GM23338 (cell line): ENCODE measurements at regions not wholly inside any gene's neighbourhood (a gene's known extent, or its start where the extent isn't known, plus 50 kb on each side); places are given as distances from the start of the nearest gene placed in this dataset.

Experiments
- ATAC-seq: fragments of 200-7000 bp; cut with Tn5 transposase; 3 replicates; pipeline ENCODE4 v1.9.1; 2020
- DNase-seq: peaks from one replicate; pipeline ENCODE4 v3.0.0-alpha.2; 2015; ENCODE audit warnings: low spot score
- H2AFZ ChIP-seq: fragments of 200-600 bp; sonication (generic); 2 replicates; pipeline ENCODE4 v1.8.0; 2016; ENCODE audit warnings: antibody characterized with exemption, mild to moderate bottlenecking, moderate library complexity
- H3F3A ChIP-seq: fragments of 200-600 bp; sonication (generic); replicated peaks from 2 replicates; pipeline ENCODE4 v1.8.0; 2017; ENCODE audit warnings: antibody characterized with exemption, mixed run types, low read depth
- H3K27ac ChIP-seq: fragments of 200-600 bp; sonication (generic); 2 replicates; pipeline ENCODE4 v1.6.1; 2016; ENCODE audit warnings: low read depth
- H3K27me3 ChIP-seq: fragments of 200-600 bp; sonication (generic); 2 replicates; pipeline ENCODE4 v1.8.0; 2016; ENCODE audit warnings: mild to moderate bottlenecking, mixed run types, moderate library complexity; ENCODE audit not compliant: insufficient read depth
- H3K36me3 ChIP-seq: fragments of 200-600 bp; sonication (generic); 2 replicates; pipeline ENCODE4 v1.8.0; 2016; ENCODE audit warnings: mild to moderate bottlenecking; ENCODE audit not compliant: insufficient read depth
- H3K4me1 ChIP-seq: fragments of 200-600 bp; sonication (generic); 2 replicates; pipeline ENCODE4 v1.8.0; 2016; ENCODE audit warnings: mild to moderate bottlenecking, moderate library complexity; ENCODE audit not compliant: insufficient read depth
- H3K4me2 ChIP-seq: fragments of 200-600 bp; sonication (generic); 2 replicates; pipeline ENCODE4 v1.7.1; 2017; ENCODE audit warnings: mixed run types
- H3K4me3 ChIP-seq: fragments of 200-600 bp; sonication (generic); 2 replicates; pipeline ENCODE4 v1.6.1; 2016; ENCODE audit warnings: mixed run types
- H3K79me2 ChIP-seq: fragments of 200-600 bp; sonication (generic); replicated peaks from 2 replicates; pipeline ENCODE4 v1.8.0; 2017; ENCODE audit warnings: mild to moderate bottlenecking; ENCODE audit not compliant: insufficient read depth
- H3K9me2 ChIP-seq: fragments of 200-600 bp; sonication (generic); 2 replicates; pipeline ENCODE4 v1.8.0; 2017; ENCODE audit not compliant: insufficient read depth
- H4K20me1 ChIP-seq: fragments of 200-600 bp; sonication (generic); replicated peaks from 2 replicates; pipeline ENCODE4 v1.8.0; 2017; ENCODE audit warnings: mild to moderate bottlenecking; ENCODE audit not compliant: insufficient read depth
- H3K27ac Mint-ChIP-seq: 2 replicates; pipeline ENCODE4 v1.8.0; 2020; ENCODE audit warnings: inconsistent platforms, mild to moderate bottlenecking, moderate library complexity, mixed read lengths
- H3K27me3 Mint-ChIP-seq: 3 replicates; pipeline ENCODE4 v1.8.0; 2022; ENCODE audit warnings: low read depth, mild to moderate bottlenecking, moderate library complexity, mixed read lengths, inconsistent platforms; ENCODE audit not compliant: insufficient read depth, poor library complexity
- H3K36me3 Mint-ChIP-seq: 3 replicates; pipeline ENCODE4 v1.8.0; 2021; ENCODE audit warnings: low read depth, mild to moderate bottlenecking, inconsistent platforms, moderate library complexity, mixed read lengths
- H3K4me1 Mint-ChIP-seq: 3 replicates; pipeline ENCODE4 v1.8.0; 2020; ENCODE audit warnings: mild to moderate bottlenecking, inconsistent platforms, mixed read lengths
- H3K4me3 Mint-ChIP-seq: 3 replicates; pipeline ENCODE4 v1.8.0; 2021; ENCODE audit warnings: moderate library complexity, mild to moderate bottlenecking, inconsistent platforms, mixed read lengths
- H3K9me3 Mint-ChIP-seq: 3 replicates; pipeline ENCODE4 v1.8.0; 2020; ENCODE audit warnings: moderate library complexity, mild to moderate bottlenecking, inconsistent platforms, mixed read lengths
- CREB1 ChIP-seq: fragments of 250-450 bp; sonication (Bioruptor Pico); IDR thresholded peaks from 2 replicates; pipeline ENCODE4 v1.5.0; 2020; ENCODE audit warnings: low read depth, mild to moderate bottlenecking, moderate library complexity
- EZH2 ChIP-seq: fragments of 200-600 bp; sonication (generic); IDR thresholded peaks from one replicate; pipeline ENCODE4 v1.8.0; 2017; ENCODE audit warnings: antibody characterized with exemption, mild to moderate bottlenecking, low read depth; ENCODE audit not compliant: unreplicated experiment
- EZH2phosphoT487 ChIP-seq: fragments of 200-600 bp; sonication (generic); IDR thresholded peaks from one replicate; pipeline ENCODE4 v1.8.1; 2018; ENCODE audit warnings: antibody characterized with exemption; ENCODE audit not compliant: unreplicated experiment
- JUNB ChIP-seq: IDR thresholded peaks from one replicate; pipeline ENCODE4 v1.6.1; 2016; ENCODE audit warnings: antibody characterized with exemption; ENCODE audit not compliant: unreplicated experiment
- NANOG ChIP-seq: IDR thresholded peaks from 2 replicates; pipeline ENCODE4 v1.6.1; 2016; ENCODE audit warnings: antibody characterized with exemption, borderline replicate concordance
- POLR2AphosphoS5 ChIP-seq: IDR thresholded peaks from 2 replicates; pipeline ENCODE4 v1.6.1; 2016; ENCODE audit warnings: antibody characterized with exemption, low read depth
- STAT1 ChIP-seq: IDR thresholded peaks from one replicate; pipeline ENCODE4 v1.6.1; 2016; ENCODE audit warnings: antibody characterized with exemption; ENCODE audit not compliant: unreplicated experiment
- ZNF114 ChIP-seq: fragments of 250-450 bp; sonication (Bioruptor Pico); IDR thresholded peaks from 2 replicates; pipeline ENCODE4 v1.5.0; 2020; ENCODE audit warnings: mild to moderate bottlenecking, moderate library complexity
- ZNF331 ChIP-seq: fragments of 250-450 bp; sonication (Bioruptor Pico); IDR thresholded peaks from 2 replicates; pipeline ENCODE4 v1.5.0; 2020; ENCODE audit warnings: low read depth, mild to moderate bottlenecking, moderate library complexity
- TF ChIP-seq, protein P1 (sequence below), 2 experiments: fragments of 200-600 bp in 1 of 2; sonication (generic) in 1 of 2; conservative IDR thresholded peaks; 2 replicates each; pipeline versions ENCODE4 v1.5.1 to v1.6.1; 2016 to 2017; ENCODE audit warnings: antibody characterized with exemption in 2 of 2, low read depth in 2 of 2, mild to moderate bottlenecking in 2 of 2, moderate library complexity in 1 of 2
- TF ChIP-seq, protein P2 (sequence below): fragments of 250-450 bp; sonication (Bioruptor Pico); IDR thresholded peaks from 2 replicates; pipeline ENCODE4 v1.5.0; 2020; ENCODE audit warnings: mild to moderate bottlenecking, moderate library complexity
- TF ChIP-seq, protein P3 (sequence below): IDR thresholded peaks from one replicate; pipeline ENCODE4 v1.6.1; 2018; ENCODE audit warnings: antibody characterized with exemption; ENCODE audit not compliant: unreplicated experiment
- TF ChIP-seq, protein P4 (sequence below): IDR thresholded peaks from 2 replicates; pipeline ENCODE4 v1.6.1; 2016; ENCODE audit warnings: antibody characterized with exemption

DNA sequence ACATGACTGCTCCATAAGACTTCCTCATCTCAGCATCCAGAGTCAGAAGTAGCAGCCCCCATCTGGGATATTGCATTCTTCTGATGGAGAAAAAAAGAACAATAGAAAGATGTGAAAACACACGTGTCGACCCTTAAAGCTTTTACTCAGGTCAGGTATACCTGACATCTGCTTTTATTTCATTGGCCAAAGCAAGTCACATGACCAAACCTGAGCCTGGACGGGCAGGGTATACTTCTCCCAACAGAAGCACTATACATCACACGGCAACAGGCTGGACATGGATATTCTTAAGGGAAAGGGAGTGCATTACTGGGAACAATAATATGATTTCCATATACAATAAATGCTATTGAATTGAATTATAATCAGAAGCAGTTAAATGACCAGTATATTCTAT, 243.3 kb downstream of the LMO4 start:
- Mint-ChIP-seq H3K36me3 (no peaks in the 10 kb centered on the region), H3K27me3 (no peaks in the 10 kb centered on the region), H3K4me1 (no peaks in the 10 kb centered on the region), H3K4me3 (no peak overlapping the region), H3K27ac (no peak overlapping the region), H3K9me3 (no peaks in the 10 kb centered on the region)
- H3K4me1 ChIP-seq, result no peaks in the 10 kb centered on the region
- H3K9me2 ChIP-seq, result no peaks in the 10 kb centered on the region
- no peak for DNase-seq
- H3K4me3 ChIP-seq, result no peak overlapping the region
- ATAC-seq, result no peak
- no peaks in the 10 kb centered on the region for H3F3A ChIP-seq
- TF ChIP-seq, protein P1, sequence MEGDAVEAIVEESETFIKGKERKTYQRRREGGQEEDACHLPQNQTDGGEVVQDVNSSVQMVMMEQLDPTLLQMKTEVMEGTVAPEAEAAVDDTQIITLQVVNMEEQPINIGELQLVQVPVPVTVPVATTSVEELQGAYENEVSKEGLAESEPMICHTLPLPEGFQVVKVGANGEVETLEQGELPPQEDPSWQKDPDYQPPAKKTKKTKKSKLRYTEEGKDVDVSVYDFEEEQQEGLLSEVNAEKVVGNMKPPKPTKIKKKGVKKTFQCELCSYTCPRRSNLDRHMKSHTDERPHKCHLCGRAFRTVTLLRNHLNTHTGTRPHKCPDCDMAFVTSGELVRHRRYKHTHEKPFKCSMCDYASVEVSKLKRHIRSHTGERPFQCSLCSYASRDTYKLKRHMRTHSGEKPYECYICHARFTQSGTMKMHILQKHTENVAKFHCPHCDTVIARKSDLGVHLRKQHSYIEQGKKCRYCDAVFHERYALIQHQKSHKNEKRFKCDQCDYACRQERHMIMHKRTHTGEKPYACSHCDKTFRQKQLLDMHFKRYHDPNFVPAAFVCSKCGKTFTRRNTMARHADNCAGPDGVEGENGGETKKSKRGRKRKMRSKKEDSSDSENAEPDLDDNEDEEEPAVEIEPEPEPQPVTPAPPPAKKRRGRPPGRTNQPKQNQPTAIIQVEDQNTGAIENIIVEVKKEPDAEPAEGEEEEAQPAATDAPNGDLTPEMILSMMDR (conservative IDR thresholded peaks at IDR 0.05; ENCODE audit: low read depth in 2 of 2), result no peak
- TF ChIP-seq EZH2phosphoT487, result no peak
- TF ChIP-seq ZNF114 (CRISPR knock-in tag), result no peak
- TF ChIP-seq ZNF331 (CRISPR knock-in tag), result no peak
- no peak for TF ChIP-seq EZH2
- no peak for TF ChIP-seq CREB1 (CRISPR knock-in tag)
- TF ChIP-seq NANOG, result no peak
- TF ChIP-seq, protein P2, sequence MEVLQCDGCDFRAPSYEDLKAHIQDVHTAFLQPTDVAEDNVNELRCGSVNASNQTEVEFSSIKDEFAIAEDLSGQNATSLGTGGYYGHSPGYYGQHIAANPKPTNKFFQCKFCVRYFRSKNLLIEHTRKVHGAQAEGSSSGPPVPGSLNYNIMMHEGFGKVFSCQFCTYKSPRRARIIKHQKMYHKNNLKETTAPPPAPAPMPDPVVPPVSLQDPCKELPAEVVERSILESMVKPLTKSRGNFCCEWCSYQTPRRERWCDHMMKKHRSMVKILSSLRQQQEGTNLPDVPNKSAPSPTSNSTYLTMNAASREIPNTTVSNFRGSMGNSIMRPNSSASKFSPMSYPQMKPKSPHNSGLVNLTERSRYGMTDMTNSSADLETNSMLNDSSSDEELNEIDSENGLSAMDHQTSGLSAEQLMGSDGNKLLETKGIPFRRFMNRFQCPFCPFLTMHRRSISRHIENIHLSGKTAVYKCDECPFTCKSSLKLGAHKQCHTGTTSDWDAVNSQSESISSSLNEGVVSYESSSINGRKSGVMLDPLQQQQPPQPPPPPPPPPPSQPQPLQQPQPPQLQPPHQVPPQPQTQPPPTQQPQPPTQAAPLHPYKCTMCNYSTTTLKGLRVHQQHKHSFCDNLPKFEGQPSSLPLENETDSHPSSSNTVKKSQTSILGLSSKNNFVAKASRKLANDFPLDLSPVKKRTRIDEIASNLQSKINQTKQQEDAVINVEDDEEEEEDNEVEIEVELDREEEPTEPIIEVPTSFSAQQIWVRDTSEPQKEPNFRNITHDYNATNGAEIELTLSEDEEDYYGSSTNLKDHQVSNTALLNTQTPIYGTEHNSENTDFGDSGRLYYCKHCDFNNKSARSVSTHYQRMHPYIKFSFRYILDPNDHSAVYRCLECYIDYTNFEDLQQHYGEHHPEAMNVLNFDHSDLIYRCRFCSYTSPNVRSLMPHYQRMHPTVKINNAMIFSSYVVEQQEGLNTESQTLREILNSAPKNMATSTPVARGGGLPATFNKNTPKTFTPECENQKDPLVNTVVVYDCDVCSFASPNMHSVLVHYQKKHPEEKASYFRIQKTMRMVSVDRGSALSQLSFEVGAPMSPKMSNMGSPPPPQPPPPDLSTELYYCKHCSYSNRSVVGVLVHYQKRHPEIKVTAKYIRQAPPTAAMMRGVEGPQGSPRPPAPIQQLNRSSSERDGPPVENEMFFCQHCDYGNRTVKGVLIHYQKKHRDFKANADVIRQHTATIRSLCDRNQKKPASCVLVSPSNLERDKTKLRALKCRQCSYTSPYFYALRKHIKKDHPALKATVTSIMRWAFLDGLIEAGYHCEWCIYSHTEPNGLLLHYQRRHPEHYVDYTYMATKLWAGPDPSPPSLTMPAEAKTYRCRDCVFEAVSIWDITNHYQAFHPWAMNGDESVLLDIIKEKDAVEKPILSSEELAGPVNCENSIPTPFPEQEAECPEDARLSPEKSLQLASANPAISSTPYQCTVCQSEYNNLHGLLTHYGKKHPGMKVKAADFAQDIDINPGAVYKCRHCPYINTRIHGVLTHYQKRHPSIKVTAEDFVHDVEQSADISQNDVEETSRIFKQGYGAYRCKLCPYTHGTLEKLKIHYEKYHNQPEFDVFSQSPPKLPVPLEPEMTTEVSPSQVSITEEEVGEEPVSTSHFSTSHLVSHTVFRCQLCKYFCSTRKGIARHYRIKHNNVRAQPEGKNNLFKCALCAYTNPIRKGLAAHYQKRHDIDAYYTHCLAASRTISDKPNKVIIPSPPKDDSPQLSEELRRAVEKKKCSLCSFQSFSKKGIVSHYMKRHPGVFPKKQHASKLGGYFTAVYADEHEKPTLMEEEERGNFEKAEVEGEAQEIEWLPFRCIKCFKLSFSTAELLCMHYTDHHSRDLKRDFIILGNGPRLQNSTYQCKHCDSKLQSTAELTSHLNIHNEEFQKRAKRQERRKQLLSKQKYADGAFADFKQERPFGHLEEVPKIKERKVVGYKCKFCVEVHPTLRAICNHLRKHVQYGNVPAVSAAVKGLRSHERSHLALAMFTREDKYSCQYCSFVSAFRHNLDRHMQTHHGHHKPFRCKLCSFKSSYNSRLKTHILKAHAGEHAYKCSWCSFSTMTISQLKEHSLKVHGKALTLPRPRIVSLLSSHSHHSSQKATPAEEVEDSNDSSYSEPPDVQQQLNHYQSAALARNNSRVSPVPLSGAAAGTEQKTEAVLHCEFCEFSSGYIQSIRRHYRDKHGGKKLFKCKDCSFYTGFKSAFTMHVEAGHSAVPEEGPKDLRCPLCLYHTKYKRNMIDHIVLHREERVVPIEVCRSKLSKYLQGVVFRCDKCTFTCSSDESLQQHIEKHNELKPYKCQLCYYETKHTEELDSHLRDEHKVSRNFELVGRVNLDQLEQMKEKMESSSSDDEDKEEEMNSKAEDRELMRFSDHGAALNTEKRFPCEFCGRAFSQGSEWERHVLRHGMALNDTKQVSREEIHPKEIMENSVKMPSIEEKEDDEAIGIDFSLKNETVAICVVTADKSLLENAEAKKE (CRISPR knock-in tag), result no peak
- TF ChIP-seq POLR2AphosphoS5, result no peak
- TF ChIP-seq STAT1, result no peak
- TF ChIP-seq, protein P3, sequence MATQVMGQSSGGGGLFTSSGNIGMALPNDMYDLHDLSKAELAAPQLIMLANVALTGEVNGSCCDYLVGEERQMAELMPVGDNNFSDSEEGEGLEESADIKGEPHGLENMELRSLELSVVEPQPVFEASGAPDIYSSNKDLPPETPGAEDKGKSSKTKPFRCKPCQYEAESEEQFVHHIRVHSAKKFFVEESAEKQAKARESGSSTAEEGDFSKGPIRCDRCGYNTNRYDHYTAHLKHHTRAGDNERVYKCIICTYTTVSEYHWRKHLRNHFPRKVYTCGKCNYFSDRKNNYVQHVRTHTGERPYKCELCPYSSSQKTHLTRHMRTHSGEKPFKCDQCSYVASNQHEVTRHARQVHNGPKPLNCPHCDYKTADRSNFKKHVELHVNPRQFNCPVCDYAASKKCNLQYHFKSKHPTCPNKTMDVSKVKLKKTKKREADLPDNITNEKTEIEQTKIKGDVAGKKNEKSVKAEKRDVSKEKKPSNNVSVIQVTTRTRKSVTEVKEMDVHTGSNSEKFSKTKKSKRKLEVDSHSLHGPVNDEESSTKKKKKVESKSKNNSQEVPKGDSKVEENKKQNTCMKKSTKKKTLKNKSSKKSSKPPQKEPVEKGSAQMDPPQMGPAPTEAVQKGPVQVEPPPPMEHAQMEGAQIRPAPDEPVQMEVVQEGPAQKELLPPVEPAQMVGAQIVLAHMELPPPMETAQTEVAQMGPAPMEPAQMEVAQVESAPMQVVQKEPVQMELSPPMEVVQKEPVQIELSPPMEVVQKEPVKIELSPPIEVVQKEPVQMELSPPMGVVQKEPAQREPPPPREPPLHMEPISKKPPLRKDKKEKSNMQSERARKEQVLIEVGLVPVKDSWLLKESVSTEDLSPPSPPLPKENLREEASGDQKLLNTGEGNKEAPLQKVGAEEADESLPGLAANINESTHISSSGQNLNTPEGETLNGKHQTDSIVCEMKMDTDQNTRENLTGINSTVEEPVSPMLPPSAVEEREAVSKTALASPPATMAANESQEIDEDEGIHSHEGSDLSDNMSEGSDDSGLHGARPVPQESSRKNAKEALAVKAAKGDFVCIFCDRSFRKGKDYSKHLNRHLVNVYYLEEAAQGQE, result no peak
- no peak for TF ChIP-seq JUNB
- TF ChIP-seq, protein P4, sequence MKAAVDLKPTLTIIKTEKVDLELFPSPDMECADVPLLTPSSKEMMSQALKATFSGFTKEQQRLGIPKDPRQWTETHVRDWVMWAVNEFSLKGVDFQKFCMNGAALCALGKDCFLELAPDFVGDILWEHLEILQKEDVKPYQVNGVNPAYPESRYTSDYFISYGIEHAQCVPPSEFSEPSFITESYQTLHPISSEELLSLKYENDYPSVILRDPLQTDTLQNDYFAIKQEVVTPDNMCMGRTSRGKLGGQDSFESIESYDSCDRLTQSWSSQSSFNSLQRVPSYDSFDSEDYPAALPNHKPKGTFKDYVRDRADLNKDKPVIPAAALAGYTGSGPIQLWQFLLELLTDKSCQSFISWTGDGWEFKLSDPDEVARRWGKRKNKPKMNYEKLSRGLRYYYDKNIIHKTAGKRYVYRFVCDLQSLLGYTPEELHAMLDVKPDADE, result no peak
- no peaks in the 10 kb centered on the region for H3K36me3 ChIP-seq
- H3K79me2 ChIP-seq, result no peaks in the 10 kb centered on the region
- no peak overlapping the region for H2AFZ ChIP-seq
- H3K27ac ChIP-seq, result no peak overlapping the region
- no peaks in the 10 kb centered on the region for H3K27me3 ChIP-seq
- H4K20me1 ChIP-seq, result no peaks in the 10 kb centered on the region
- H3K4me2 ChIP-seq, result no peak overlapping the region
